Kidney (tissue), 13 donors: ENCODE measurements at regions not wholly inside any gene's neighbourhood (a gene's known extent, or its start where the extent isn't known, plus 50 kb on each side); places are given as distances from the start of the nearest gene placed in this dataset.
A peak's percentile ranks its signal among the peaks of the same experiment; 100 is the strongest.

Source experiments
- DNase-seq, 5 donors: peaks; one replicate each; pipeline ENCODE4 v3.0.0-alpha.2; 2013 to 2020
- FAIRE-seq: peaks from 2 replicates; lab custom pipeline; 2012; peaks lifted over from hg19 to GRCh38; lab: Jason Lieb, UNC
- H3K27ac ChIP-seq, 2 donors: one replicate each; pipeline ENCODE4 v1.7.0; 2013; ENCODE audit warnings: low read depth in 2 of 2, low read length in 2 of 2, inconsistent platforms in 1 of 2
- H3K27me3 ChIP-seq: one replicate; pipeline ENCODE4 v1.7.1; 2013; ENCODE audit warnings: low read length, inconsistent platforms; ENCODE audit not compliant: control insufficient read depth, insufficient read depth
- H3K36me3 ChIP-seq, 3 donors: one replicate each; pipeline versions ENCODE4 v1.7.0 to v1.7.1; 2013; ENCODE audit warnings: low read length in 3 of 3, control low read depth in 1 of 3, inconsistent platforms in 1 of 3; ENCODE audit not compliant: insufficient read depth in 3 of 3, control insufficient read depth in 2 of 3
- H3K4me1 ChIP-seq, 3 donors: one replicate each; pipeline versions ENCODE4 v1.7.0 to v1.7.1; 2013; ENCODE audit warnings: low read length in 3 of 3, inconsistent platforms in 1 of 3, low read depth in 1 of 3; ENCODE audit not compliant: control insufficient read depth in 2 of 3, insufficient read depth in 2 of 3
- H3K4me3 ChIP-seq, 3 donors: one replicate each; pipeline versions ENCODE4 v1.7.0 to v1.8.1; 2013; ENCODE audit warnings: low read length in 3 of 3, control low read depth in 1 of 3, inconsistent platforms in 1 of 3
- H3K9ac ChIP-seq, 3 donors: one replicate each; pipeline versions ENCODE4 v1.7.0 to v1.7.1; 2013; ENCODE audit warnings: low read length in 3 of 3, control low read depth in 1 of 3, inconsistent platforms in 1 of 3
- H3K9me3 ChIP-seq, 3 donors: one replicate each; pipeline versions ENCODE4 v1.7.0 to v1.7.1; 2013; ENCODE audit warnings: low read length in 3 of 3, control low read depth in 1 of 3, inconsistent platforms in 1 of 3; ENCODE audit not compliant: control insufficient read depth in 2 of 3, insufficient read depth in 1 of 3
- intact Hi-C: fragments of 100-400 bp; cut with DNase I; formaldehyde crosslinking; loops from one replicate; pipeline ENCODE4 v1.11.1; 2022
- TF ChIP-seq, protein P1 (sequence below): IDR thresholded peaks from 3 replicates; pipeline ENCODE4 v1.5.1; 2012; ENCODE audit warnings: mild to moderate bottlenecking, moderate library complexity, borderline replicate concordance; ENCODE audit not compliant: insufficient read depth; ENCODE audit errors: extremely low read depth
- donor health status: control.
- donor health status: control.
- donor health status: control.
- donor health status: control.
- donor health status: control.
- donor health status: DM: yes; HTN: yes; CAD: no.
- donor health status: Normal renal cell carcinoma (clear cell type).

DNA sequence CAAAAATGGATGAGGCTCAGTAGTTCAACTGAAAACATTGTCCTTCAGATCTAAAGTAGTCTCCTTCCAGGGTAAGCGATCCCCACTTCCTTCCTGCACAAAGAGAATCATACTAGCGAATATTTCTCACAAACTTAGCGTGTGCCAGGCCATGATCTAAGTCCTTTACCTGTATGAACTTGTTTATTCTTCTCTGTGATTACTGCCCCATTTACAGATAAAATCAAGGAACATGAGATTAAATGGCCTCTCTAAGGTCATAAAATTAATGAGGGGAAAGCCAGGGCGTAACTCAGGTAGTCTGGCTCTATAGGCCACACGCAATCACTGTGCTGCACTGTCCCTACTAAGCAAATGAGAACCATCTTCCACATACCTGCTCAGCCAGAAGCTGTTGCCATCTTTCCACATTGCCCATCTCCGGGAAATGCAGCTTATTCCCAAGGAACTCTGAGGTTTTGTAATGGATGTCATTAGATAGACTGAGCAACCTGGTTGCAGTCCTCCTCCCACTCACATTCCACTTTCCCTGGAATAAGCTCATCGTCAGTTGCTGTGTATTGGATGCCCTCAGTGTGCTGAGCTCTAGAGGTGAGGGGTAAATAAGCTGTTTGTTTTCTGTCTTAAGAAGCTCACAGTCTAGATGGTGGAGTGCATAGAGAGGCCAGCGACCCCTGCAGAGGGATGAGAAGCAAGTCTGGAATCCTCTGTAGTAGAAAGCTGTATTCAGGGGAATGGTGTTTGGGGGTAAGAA, 146.3 kb downstream of the SNX19 start:
- no peak overlapping the region for H3K27ac ChIP-seq
- peak in 2 of 5 donors; percentile 59 to 62 for DNase-seq
- FAIRE-seq: no peak
- H3K36me3 ChIP-seq: no peaks in the 10 kb centered on the region
- no peaks in the 10 kb centered on the region for H3K27me3 ChIP-seq
- no peak overlapping the region for H3K9ac ChIP-seq
- H3K4me1 ChIP-seq: peaks cover 0 to 6% (median 2%) of the 10 kb centered on the region in 3 donors
- peaks cover 0 to 3% (median 0%) of the 10 kb centered on the region in 3 donors for H3K9me3 ChIP-seq
- intact Hi-C loops: no loop called here
- TF ChIP-seq, protein P1, sequence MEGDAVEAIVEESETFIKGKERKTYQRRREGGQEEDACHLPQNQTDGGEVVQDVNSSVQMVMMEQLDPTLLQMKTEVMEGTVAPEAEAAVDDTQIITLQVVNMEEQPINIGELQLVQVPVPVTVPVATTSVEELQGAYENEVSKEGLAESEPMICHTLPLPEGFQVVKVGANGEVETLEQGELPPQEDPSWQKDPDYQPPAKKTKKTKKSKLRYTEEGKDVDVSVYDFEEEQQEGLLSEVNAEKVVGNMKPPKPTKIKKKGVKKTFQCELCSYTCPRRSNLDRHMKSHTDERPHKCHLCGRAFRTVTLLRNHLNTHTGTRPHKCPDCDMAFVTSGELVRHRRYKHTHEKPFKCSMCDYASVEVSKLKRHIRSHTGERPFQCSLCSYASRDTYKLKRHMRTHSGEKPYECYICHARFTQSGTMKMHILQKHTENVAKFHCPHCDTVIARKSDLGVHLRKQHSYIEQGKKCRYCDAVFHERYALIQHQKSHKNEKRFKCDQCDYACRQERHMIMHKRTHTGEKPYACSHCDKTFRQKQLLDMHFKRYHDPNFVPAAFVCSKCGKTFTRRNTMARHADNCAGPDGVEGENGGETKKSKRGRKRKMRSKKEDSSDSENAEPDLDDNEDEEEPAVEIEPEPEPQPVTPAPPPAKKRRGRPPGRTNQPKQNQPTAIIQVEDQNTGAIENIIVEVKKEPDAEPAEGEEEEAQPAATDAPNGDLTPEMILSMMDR: no peak
- no peak overlapping the region for H3K4me3 ChIP-seq

DNA sequence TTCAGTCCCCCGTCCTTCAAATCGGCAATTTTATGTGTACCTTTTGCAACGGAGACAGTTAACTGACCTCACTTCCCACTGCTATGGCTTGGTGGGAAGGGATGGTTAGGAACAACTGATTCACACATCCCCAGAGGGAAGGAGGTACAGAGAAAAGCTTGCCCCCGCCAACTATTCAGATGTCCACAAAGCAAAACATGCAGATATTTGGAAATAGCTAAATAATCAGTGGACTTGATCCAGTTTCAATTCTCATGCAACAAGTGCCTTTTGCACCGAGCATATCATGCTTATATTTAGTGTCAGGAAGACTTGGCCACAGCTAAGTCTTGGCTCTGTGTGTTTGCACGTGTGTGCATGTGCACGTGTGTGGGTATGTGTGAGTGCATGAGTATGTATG, 144.6 kb downstream of the SNX19 start:
- no peak for DNase-seq
- H3K27ac ChIP-seq: no peak overlapping the region
- peaks cover 0 to 3% (median 0%) of the 10 kb centered on the region in 3 donors for H3K9me3 ChIP-seq
- TF ChIP-seq, protein P1: no peak
- no peak overlapping the region for H3K9ac ChIP-seq
- no peak for FAIRE-seq
- peaks cover 0 to 2% (median 0%) of the 10 kb centered on the region in 3 donors for H3K4me1 ChIP-seq
- no peak overlapping the region for H3K4me3 ChIP-seq
- no peaks in the 10 kb centered on the region for H3K36me3 ChIP-seq
- intact Hi-C loops: no loop called here
- no peaks in the 10 kb centered on the region for H3K27me3 ChIP-seq

DNA sequence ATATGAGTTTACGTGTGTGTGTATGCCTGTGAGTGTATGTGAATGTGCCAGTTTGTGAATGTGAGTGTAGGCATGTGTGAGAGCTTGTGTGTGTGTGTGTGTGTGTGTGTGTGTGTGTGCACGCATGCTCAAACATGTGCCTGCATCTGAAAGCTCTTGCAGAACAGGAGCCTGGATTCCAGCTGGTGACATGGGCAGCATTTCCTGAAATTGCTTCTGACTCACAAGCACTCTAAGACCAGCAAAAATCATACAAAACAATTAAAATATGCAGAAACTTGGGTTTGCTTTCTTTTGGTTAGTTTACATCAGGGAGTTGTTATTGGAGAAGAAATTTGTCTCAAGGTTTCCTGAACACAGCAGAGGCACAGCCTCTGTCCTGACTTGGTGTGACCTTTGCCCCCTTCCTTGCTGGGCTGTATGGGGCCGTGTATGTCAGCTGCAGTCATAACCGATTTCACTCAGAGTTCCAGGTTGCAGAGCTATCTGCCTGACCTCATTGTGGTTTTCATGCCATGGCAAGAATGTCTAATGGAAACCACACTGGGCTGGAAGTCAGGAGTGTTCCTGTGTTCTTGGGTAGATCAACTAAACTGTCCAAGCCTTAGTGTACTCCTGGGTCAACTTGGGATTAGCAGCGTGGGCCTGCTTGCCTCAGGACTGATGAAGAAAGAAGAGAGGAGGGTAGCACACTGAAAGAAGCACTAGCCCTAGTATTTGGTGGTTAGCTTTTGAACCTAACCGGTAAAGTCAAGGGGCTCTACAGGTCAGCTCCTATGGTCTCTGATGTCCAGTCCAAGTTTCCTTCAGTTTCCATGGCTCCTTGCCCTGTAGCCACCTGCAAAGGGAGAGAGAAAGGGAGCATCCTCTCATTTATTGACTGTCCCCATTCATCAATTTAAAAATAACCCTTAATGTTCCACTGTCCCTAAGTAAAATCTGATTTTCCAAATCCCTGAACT, 143.7 kb downstream of the SNX19 start:
- Histone ChIP-seq H3K36me3 (no peaks in the 10 kb centered on the region), H3K27me3 (no peaks in the 10 kb centered on the region), H3K4me3 (no peak overlapping the region), H3K9me3 (no peaks in the 10 kb centered on the region), H3K9ac (no peak overlapping the region), H3K4me1 (peaks cover 0 to 2% (median 0%) of the 10 kb centered on the region in 3 donors), H3K27ac (no peak overlapping the region)
- intact Hi-C loops: no loop called here
- no peak for FAIRE-seq
- DNase-seq: no peak
- TF ChIP-seq, protein P1: no peak
